GM18498 (cell line): ENCODE measurements at regions not wholly inside any gene's neighbourhood (a gene's known extent, or its start where the extent isn't known, plus 50 kb on each side); places are given as distances from the start of the nearest gene placed in this dataset.
A peak's percentile ranks its signal among the peaks of the same experiment; 100 is the strongest.

Experiments
- ATAC-seq: cut with Tn5 transposase; IDR thresholded peaks from one replicate; pipeline ENCODE4 v1.9.1; 2021; ENCODE audit warnings: mild to moderate bottlenecking, moderate library complexity; ENCODE audit not compliant: unreplicated experiment

DNA sequence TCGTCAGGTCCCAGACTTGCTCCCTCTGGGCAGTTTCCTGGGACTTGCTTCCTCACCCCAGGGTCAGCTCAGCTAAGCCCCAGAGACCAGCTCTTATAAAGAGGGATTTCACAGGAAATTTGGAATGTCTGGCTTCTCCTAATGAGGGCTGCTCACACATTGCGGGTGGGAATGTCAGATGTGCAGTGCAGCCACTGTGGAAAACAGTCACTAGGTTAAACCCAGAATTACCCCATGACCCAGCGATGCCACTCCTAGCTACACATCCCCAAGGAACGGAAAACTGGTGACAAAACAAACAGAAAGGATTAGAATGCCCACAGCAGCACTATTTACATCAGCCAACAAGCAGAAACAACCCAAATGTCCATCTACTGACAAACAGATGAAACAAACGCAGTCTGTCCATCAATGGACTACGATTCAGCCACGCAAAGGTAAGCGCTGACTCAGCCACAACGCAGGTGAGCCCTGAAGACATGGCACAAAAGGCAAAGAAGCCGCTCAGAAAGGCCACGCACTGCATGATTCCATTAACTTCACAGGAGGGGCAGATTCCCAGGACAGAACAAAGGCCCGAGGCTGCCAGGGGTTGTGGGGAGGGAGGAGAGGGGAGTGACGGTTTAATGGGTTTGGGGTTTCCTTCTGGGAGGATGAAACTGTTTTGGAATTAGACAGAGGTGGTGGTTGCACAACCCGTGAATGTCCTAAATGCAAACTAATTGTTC is 63.0 kb downstream of the NCOR2 start:
- ATAC-seq, result no peak

DNA sequence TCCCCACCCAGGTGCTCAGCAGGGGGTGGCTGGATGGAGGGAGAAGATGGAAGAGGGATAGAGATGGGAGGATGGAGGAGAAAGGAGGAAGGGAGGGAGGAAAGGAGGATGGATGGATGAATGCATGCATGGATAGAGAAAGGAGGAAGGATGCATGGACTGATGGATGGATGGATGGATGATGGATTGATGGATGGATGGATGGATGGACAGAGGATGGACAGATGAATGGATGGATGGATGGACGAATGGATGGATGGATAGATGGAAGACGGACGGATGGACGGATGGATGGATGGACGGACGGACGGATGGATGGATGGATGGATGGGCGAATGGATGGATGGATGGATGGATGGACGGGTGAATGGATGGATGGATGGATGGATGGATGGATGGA is 64.1 kb downstream of the NCOR2 start:
- no peak for ATAC-seq

DNA sequence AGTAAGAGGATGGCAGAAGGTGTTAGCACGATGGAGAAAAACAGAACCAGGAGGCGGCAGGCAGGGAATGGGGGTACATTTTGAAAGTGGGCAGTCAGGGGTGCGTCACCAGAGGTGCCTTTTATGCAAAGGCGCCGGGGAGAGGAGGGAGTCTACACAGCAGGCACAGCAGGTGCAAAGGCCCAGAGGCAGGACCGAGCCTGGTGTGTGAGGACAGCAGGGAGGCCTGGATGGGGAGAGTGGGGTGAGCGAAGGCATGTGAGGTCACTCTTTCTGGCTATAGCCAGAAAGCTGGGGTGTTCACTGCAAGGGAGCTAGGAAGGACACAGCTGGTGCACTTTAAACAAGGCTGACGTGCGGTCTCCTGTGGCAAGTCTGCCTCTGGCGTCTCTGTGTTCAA is 65.0 kb downstream of the NCOR2 start:
- ATAC-seq, result no peak

DNA sequence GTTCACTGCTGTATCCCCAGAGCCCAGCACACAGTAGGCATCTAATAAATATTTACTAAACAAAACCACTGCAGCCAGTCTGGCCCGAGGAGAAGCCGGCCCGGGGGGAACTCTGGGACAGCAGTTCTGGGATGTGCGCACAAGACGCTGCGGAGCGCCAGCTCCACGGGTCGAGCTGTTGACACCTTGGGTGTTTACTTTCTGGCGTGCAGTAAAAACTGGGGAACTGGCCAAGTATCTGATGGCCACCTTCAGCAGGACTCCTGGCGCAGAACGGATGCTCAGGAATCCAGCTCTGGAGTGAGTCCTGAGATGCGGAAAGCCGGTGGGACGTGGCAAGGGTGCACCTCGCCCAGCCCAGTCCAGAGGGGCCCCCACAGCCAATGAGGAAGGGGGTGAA is 65.6 kb downstream of the NCOR2 start:
- ATAC-seq, result no peak

DNA sequence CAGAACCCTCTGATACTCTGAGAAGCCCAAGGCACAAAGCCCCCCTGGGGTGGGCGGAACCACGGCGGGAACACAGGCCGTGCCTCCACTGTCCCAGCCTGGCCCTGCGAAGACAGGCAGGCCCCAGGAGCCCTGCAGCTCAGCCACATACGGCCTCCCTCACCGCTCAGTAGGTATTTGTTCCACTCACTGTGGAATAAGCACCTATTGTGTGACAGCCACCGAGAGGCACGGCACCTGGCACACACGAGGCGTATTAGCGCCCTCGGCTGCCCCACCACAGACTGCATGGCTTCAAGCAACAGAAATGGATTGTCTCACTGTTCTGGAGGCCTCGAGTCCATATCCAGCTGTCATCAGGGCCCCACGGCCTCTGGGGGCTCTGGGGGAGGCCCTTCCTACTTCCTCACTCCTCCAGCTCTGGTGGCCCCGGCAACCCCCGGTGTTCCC is 66.3 kb downstream of the NCOR2 start:
- no peak for ATAC-seq

DNA sequence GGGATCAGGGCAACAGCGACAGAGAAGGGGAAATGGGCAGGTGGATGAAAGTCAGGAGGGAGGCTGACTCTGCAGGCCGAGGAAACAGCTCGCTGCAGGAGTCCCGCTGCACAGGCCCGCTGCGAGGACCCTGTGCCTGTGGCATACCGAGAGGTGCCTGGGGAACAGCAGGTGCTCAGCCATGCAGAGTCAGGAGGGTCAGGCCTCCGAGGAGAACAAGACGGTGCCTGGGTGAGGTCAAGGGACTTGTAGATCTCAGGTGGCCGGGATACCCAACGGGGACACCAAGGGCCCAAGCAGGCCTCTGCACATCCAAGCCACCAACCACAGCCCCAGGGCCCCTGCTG is 67.5 kb downstream of the NCOR2 start:
- ATAC-seq, result no peak

DNA sequence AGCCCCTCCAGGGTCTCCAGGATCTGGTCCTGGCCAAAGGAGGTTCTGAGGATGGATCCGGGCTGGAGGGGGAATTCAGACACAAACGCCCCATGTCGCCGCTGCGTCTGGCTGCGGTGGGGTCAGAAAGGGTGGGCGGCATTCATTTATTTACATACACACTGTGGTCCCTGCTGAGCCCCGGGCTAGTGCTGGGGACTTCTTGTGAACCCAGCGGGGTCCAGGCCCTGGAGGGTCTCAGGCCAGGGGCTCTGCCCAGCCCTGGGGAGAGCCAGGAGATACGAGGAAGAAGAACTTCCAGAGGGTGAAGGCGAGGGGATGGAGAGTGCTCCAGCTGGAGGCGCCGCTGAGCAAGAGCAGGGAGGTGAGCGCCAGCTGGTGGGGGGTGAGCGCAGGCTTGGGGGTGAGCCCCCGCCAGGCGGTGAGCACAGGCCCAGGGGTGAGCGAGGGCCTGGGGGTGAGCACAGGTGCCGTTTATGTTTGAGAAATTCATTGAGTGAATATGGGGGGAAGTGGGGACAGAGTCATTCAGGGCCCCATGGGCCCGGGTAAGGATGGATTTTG is 68.1 kb downstream of the NCOR2 start:
- no peak for ATAC-seq

DNA sequence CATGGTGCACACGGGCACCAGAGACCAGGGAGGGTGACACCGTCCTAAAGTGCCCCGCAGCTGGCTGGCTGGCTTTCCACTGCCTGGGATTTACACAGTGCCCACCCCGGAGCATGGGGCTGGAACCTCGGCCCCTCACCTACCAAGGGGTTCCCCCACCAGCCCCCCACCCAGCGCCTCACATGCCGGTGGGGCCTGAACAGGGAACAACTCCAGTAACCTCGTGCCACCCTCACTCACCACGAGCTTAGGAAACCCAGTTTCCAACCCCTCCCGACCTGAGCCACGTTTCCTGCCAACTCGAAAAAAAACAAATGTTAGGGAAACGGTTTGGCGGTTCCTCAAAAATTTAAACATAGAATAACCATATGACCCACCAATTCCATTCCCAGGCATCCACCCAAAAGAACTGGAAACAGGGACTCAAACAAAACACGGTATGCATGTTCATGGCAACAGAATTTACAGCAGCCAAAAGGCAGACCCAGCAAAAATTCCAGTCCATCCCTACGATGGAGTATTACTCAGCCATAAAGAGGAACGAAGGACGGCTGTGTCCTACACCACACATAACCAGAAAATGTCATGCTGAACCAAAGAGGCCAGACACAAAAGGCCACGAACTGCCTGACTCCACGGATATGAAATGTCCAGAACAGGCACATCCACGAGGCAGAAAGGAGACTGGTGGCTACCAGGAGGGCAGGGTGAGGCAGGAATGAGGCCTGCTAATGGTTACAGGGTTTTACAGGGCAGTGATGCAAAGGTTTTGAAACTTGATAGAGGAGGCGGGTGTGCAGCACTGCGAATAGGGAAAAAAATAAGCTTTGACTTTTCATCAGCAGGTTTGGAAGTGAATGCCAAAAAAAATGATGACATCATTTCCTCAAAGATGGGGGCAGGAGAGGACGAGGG is 68.9 kb downstream of the NCOR2 start:
- ATAC-seq, result no peak

DNA sequence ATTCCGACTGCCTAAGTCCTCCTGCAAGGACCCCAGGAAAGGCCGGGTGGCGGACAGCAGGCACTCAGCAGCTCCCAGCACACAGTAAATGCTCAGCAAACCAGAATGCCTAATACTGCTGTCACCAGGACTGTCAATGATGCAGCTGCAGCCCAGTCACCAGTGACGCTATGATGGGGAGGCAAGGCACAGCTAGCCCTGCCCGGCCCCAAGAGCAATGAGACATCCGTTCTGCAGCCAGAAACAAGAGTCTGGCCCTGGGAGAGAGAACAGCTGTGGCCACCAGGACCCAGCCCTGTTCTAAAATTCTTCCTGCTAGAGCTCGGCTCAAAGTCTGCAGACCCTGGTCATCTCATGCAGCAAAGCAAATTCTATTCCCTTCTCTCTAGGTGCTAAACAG is 69.8 kb downstream of the NCOR2 start:
- ATAC-seq, result no peak

DNA sequence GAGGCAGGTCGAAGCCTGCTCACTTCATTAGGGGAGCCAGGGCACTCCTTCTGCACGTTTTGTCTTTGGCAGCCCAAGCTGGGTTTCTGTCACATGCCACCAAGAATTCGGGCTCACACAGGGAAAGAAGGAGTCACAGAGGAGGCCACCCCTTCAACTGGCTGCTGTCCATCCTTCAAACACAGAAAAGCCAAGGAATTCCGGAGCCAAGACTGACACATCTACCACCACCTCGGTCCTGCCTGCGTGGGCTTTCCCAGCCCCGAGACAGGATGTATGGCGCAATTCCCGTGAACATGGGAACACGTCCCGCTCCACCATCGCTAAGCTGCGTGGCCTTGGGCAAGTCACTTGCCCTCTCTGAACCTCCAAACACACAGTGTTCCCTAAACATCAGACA is 70.4 kb downstream of the NCOR2 start:
- ATAC-seq, result no peak

DNA sequence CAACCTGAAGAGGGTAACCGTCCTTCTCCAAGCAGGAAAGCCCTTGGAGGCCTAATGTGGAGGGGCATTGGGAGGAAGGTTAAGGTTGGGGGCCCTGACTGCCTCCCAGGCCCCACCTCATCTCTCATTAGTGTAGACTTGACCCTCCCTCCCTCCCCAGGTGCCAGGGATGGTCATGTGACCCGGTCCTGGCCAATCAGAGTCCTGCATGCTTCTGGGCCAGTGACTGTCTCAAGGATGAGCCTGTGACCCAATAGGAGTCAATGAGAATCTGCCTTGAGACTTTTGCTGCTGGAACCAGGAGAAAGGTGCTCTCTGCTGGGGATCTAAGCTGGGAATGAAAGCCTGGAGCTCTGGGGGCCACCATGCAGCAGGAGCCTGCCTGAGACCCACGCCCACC is 70.8 kb downstream of the NCOR2 start:
- no peak for ATAC-seq

DNA sequence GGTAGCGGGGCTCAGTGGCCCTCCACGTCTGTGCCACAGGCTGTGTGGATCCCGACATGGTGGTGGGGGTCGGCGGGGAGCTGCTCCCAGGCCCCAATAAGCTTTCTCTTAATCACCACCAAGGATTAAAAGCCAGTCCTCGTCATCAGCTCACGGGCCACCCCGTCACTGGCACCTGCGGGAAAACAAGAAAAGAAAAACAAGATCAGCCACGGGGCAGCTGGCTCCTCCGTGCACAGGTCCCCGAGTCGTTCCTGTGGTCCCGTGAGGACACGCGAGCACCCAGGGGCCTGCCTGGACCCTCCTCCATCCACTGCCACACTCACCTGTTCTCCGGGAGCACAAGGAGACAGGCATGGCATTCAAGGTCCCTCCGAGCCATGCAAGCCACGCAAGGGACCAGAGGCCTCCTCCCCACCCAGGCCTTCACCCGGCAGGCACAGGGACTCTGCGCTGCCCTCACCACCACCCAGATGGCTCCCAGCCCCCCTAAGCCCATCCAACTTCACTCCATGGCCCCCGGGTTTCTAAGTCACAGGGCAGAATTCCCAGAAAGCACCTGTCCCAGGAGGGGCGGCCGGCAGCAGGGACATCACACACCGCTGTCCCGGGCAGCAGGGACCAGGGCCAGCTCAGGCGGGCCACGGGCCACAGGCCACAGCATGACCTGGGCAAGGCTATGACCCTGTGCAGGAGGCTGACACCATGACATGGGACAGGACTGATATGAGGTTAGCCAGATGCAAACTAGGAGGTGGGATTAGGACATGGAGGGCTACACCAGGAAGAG is 72.0 kb downstream of the NCOR2 start:
- no peak for ATAC-seq

DNA sequence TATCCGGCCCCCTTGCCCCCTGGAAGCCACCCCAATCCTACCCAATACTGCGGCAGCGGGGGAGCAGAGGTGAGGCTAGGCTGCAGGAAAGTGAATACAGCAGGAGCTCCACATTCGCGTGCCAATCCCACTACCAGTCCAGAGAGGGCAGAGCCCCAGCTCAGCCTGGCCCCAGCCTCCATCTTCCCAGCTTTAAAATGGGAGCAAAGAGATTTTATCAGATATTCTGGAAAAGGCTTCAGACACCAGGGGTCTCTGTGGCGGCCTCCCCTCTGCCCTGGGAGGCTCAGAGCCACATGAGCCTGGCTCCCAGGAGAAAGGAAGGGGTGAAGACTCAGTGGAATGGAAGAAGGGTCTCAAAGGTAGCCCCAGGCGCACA is 72.7 kb downstream of the NCOR2 start:
- ATAC-seq, result no peak

DNA sequence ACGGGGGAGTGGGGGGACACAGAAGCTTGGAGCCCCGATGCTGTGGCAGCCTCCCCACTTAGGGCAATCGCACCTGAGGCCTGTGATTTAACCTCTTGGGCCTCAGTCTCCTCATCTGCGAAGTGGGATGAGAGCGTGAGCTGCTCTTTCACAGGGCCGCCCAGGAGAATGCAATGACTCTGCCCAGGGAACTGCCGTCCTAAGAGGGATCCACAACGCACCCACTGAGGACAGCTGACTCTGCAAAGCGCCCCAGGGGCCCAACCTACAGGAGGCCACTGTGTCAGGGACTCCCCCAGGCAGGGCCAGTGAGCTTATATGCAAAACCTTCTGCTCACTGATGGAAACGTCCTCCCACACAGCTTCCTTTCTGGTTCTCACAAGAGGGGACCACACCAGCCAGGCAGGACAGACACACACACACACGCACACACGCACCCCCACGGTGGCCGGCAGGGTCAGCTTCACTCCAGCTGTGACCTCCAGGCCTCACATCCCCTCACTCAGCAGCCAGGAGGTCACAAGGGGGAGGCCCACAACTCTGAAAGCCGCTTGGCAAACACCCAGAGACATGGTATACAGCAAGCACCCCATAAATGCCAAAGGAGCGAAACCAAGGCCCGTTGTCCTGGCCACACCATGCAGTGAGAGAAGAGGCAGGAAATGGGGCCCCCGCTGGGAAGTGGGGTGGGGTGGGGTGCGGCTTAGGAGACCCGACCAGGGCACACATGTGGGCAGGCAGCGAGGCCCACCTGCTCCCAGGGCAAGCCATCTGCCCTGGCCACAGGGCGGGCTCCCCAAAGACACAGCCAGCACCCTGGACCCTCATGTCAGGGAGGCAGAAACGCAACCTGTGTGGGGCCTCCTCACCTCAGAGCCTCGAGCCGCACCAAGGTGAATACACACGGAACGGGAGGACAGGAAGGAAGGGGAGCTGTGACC is 73.3 kb downstream of the NCOR2 start:
- peak; percentile 95 for ATAC-seq

DNA sequence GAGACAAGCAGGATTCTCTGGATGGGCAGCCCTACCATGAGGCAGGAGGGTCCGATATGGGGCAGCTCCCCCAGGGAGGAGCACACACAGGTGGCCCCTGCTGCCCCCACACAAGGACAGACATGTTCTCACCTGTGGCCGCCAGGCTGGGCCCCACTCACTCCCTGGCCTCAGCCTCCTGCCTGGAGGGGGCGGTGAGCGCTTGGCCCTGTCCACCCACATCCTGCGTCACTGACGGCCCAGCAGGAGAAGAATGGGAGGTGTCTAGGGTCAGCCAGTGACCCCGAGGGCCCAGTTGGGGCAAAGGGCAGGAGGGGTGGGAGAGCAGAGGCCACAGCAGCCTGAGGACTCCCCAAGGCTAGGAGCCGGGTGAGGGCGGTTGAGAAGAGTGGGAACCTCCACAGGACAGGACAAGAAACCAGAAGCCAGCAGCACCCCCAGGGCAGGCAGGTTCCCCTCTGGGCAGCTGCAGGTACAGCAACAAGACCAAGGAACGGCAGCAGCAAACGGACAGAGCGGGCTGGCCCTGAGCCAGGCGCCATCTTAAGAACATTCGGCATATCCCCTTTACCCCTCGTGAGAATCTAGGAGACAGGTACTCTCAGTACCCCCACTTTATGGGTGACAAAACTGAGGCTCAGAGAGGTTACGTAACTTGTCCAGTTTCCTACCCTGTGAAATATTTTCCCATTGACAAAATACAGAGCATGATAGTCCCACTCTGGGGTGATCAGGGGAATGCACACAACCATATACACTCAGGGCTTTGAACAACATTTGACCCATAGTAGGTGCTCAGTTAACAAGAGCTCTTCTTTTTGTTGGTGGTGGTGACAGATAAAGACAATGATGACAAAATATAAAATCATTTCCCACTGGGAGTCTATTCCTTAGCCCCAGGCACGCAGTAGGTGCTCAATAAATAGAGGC is 74.3 kb downstream of the NCOR2 start:
- no peak for ATAC-seq

DNA sequence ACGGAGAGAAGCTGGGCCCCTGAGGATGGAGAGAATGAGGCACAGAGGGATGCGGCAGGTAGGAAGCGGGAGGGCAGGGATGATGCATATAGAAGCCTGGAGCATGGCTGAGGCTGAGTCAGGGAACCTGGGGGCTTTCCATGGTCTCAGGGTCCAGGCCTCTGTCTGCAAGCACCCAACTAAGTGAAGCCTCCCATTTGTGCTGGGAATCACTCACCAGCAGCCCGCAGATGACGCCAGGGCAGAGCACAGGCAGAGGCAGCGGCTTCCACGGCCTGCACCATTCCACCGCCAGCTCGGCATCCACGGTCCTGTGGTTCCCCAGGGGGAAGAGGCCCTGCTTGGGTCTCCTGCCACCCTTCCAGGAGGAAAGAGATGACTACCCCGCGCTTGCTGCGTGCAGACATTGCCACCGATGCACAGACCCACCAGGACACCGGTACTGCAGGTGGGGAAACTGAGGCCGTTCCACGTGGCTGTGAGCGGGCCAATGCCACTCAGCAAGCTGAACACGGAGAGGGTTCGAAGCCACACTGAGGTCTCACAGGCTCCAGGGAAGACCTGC is 75.5 kb downstream of the NCOR2 start:
- no peak for ATAC-seq

DNA sequence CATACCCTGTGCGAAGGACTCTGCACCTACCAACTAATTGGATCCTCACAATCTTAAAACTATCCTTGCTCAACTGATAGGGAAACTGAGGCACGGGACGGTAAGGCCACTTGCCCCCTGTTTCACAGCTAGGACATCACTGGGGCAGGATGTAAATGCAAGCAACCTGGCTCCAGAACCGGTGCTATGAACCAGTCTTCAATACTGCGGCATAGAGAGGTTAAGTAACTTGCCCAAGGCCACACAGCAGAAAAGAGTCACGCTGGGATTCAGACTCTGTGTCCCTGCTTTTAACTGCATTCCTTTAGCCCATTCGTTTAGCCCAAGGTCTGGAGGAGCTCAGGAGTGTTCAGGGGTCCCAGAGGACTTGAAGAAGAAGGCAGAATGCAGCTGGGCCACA is 76.1 kb downstream of the NCOR2 start:
- ATAC-seq, result no peak

DNA sequence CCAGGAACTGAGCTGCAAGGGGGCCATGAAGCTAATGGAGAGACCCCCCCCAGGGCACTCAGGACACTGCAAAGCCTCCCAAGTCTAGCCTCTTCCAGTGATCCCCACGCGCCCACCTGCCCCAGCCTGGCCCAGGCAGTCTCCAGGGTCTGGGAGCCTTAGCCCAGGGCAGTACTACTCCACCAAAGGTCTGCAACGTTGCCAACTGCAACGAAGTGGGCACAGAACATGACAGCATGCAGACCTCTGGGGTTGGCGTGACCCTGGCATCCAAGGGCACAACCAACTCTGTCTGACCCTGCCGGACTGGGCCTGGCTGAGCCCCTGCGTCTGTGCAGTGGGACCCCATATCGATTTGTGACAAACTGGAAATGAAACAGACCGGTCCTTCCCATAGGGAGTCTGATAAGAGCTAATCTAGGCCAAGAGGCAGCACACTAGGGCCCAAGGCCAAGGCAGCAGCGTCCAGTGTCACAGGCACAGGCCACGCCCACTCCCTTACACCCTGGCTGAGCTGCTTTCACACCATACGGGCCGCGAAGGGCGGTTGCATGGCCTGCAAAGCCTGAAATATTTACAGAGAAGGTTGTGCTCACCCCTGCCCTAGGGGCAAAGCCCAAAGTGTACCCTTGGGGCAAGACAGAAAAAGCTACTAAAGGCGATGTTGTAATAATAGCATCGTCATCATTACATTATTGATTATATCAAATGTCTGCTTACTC is 76.7 kb downstream of the NCOR2 start:
- ATAC-seq, result no peak
